ENCODE measurements at regions not wholly inside any gene's neighbourhood (a gene's known extent, or its start where the extent isn't known, plus 50 kb on each side); places are given as distances from the start of the nearest gene placed in this dataset.
A peak's percentile ranks its signal among the peaks of the same experiment; 100 is the strongest.

DNA sequence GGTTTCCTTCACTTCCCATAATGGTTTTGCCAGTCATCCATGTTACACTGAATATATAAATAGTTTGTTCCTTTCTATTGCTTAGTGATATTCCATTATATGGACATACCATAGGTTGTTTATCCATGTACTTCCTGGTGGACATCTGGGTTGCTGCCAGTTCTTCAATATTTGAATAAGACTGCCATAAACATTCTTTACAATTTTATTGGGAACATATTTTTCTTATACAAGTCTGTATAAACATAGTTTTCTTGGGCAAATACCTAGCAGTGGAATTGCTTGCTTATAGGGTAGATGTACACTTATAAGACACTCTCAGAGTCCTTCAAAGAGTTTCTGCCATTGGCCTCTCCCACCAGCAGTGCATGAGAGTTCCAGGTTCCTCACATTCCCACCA, 231.4 kb downstream of the OPA1 start:
- Histone ChIP-seq H3K27me3 (ENCODE audit: control insufficient read depth, insufficient read depth, low read length) (no peaks in the 10 kb centered on the region), H3K9me3 (ENCODE audit: control insufficient read depth, low read length) (no peaks in the 10 kb centered on the region), H3K9ac (ENCODE audit: low read length) (no peak overlapping the region), H3K4me3 (ENCODE audit: low read length) (no peak overlapping the region), H3K36me3 (ENCODE audit: control insufficient read depth, insufficient read depth, low read length) (no peaks in the 10 kb centered on the region), H3K4me1 (ENCODE audit: control insufficient read depth, insufficient read depth, low read length) (peaks cover 30% of the 10 kb centered on the region)

DNA sequence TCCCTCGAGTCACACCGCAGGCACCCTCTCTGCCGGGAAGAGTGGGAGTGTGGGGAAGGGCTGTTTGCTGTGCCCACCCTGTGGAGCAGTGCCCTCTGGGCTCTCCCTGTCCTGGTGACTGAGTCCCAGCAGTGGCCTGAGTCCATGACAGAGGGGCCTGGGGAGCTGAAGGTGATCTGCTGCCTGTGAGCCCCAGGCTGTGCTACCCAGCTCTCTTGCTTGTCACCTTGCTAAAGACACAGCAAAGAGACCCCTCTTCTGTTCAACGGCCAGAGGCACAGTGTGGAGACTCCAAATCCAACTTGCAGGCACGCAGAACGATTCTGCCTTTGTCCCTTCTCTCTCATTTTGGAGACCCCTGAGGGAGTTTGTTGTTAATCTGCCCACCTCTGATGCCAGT, 232.6 kb downstream of the OPA1 start:
- peaks cover 42% of the 10 kb centered on the region for H3K4me1 ChIP-seq (ENCODE audit: control insufficient read depth, insufficient read depth, low read length)
- H3K9me3 ChIP-seq (ENCODE audit: control insufficient read depth, low read length) = no peaks in the 10 kb centered on the region
- no peaks in the 10 kb centered on the region for H3K27me3 ChIP-seq (ENCODE audit: control insufficient read depth, insufficient read depth, low read length)
- H3K4me3 ChIP-seq (ENCODE audit: low read length) = no peak overlapping the region
- H3K9ac ChIP-seq (ENCODE audit: low read length) = no peak overlapping the region
- H3K36me3 ChIP-seq (ENCODE audit: control insufficient read depth, insufficient read depth, low read length) = no peaks in the 10 kb centered on the region

DNA sequence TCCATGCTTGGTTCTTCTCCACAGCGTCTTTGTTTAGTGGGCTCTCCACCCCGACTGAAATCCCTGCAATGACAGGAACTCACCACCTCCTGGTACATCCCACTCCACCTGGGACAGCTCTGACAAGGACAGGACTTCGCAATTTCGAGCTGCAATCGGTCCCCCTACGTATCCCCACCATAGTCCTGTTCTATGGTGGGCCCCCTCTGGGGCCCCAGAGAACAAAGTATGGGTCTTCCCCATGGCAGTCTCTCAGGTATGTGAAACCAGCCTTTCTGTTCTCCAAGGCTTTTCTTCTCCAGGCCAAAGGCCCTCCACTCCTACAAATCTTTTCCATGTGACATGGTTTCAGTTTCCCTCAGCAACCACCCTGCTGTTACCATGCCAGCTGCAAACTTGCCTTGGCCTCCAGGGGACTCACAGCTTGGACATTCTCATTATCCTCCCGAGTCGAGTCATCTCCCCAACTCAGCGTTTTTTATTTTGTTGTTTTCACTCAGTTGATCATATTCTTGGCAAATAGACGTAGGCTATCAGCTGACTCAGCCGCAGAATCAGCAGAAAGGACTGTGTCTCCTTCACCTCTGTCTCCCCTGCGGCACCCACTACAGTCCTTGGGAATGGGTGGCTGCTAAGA, 233.3 kb downstream of the OPA1 start:
- no peak overlapping the region for H3K4me3 ChIP-seq (ENCODE audit: low read length)
- H3K4me1 ChIP-seq (ENCODE audit: control insufficient read depth, insufficient read depth, low read length) = peaks cover 43% of the 10 kb centered on the region
- H3K27me3 ChIP-seq (ENCODE audit: control insufficient read depth, insufficient read depth, low read length) = no peaks in the 10 kb centered on the region
- H3K36me3 ChIP-seq (ENCODE audit: control insufficient read depth, insufficient read depth, low read length) = no peaks in the 10 kb centered on the region
- H3K9ac ChIP-seq (ENCODE audit: low read length) = peak overlapping the region; percentile 11
- no peaks in the 10 kb centered on the region for H3K9me3 ChIP-seq (ENCODE audit: control insufficient read depth, low read length)

DNA sequence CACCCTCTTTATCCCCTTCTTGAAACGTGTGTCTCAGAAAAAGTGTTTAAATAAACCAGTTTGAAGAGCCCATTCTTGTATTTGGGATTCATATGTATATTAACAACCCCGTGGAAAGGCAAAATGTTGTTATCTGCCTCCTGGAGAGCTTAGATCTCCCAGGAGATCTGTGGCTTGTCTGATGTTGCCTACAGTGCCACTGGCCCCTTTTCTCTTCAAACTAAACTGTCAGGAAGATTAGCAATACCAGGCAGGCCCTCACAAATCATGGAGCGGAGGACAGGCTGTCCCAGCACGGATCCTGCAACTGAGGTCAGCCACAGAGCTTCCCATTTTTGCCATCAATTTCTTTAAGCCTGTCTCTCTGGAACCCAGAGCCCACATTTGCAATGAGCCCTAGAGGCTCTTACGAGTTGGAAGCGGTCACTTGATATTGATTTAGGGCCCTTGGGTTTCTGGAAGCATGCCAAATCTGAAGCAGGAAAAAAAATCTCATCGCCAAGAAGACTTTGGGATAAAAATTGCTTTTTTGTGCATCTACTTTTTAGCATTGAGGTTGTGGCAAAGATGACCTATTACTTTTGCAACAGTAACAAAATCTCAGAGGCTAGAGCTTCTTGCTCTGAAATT, 234.1 kb downstream of the OPA1 start:
- H3K27me3 ChIP-seq (ENCODE audit: control insufficient read depth, insufficient read depth, low read length) = no peaks in the 10 kb centered on the region
- no peaks in the 10 kb centered on the region for H3K9me3 ChIP-seq (ENCODE audit: control insufficient read depth, low read length)
- no peak overlapping the region for H3K9ac ChIP-seq (ENCODE audit: low read length)
- no peak overlapping the region for H3K4me3 ChIP-seq (ENCODE audit: low read length)
- peaks cover 51% of the 10 kb centered on the region for H3K4me1 ChIP-seq (ENCODE audit: control insufficient read depth, insufficient read depth, low read length)
- no peaks in the 10 kb centered on the region for H3K36me3 ChIP-seq (ENCODE audit: control insufficient read depth, insufficient read depth, low read length)

DNA sequence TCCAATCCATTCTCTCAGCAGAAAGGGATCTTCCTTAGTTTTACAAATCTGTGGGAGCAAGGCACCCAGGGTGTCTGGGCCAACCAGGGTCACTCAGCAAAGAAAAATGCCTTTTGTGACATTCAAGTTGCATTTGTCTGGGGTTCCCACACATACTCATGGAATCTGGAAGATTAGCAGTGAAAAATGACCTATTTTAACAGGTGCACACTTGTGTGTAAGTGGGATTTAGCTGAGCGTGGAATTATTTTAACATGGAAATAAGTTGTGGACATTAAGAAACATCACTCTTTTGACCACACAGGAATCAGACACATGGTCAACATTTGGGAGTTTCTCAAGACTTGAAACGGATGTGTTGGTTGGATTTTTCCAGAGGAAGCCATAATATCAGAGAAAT, 234.9 kb downstream of the OPA1 start:
- Histone ChIP-seq H3K27me3 (ENCODE audit: control insufficient read depth, insufficient read depth, low read length) (no peaks in the 10 kb centered on the region), H3K4me1 (ENCODE audit: control insufficient read depth, insufficient read depth, low read length) (peaks cover 58% of the 10 kb centered on the region), H3K9me3 (ENCODE audit: control insufficient read depth, low read length) (no peaks in the 10 kb centered on the region), H3K36me3 (ENCODE audit: control insufficient read depth, insufficient read depth, low read length) (no peaks in the 10 kb centered on the region), H3K4me3 (ENCODE audit: low read length) (no peak overlapping the region), H3K9ac (ENCODE audit: low read length) (no peak overlapping the region)

DNA sequence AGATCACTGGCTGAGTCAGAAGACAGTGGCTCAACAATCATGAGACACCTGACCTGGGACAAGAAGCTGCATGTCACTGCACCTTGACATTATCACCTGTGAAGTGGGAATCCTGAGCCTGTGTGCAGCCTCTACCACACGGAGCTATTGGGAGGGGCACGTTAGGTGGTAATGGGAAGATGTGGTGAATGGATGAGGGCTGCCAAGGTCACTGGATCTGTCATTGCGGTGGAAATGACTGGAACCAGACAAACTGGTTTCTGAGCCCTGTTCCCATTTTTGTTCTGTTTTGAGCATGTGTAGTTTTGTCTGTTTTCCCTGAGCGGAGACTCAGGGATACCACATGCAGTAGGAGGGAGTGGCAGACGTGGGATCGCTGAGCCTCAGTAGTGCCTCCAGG, 235.5 kb downstream of the OPA1 start:
- H3K36me3 ChIP-seq (ENCODE audit: control insufficient read depth, insufficient read depth, low read length) = no peaks in the 10 kb centered on the region
- no peak overlapping the region for H3K9ac ChIP-seq (ENCODE audit: low read length)
- no peak overlapping the region for H3K4me3 ChIP-seq (ENCODE audit: low read length)
- no peaks in the 10 kb centered on the region for H3K9me3 ChIP-seq (ENCODE audit: control insufficient read depth, low read length)
- H3K4me1 ChIP-seq (ENCODE audit: control insufficient read depth, insufficient read depth, low read length) = peaks cover 59% of the 10 kb centered on the region
- no peaks in the 10 kb centered on the region for H3K27me3 ChIP-seq (ENCODE audit: control insufficient read depth, insufficient read depth, low read length)

DNA sequence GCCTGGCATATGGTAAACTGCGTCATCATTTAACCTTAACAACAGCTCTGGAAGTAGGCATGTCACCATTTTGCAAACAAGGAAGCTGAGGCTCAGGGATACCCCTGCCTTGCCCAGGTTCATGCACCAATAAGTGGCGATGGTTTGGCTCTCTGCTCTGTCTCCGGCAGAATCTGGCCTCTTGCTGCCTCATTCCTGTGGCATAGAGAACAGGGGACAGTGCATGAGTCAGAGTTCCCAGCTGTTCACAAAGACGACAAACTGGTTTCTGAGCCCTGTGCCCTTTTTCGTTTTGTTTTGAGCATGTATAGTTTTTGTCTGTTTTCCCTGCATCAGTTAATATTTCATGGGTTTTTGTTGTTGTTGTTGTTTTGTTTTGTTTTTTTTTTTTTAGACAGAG, 236.8 kb downstream of the OPA1 start:
- H3K4me3 ChIP-seq (ENCODE audit: low read length) = no peak overlapping the region
- H3K36me3 ChIP-seq (ENCODE audit: control insufficient read depth, insufficient read depth, low read length) = no peaks in the 10 kb centered on the region
- H3K27me3 ChIP-seq (ENCODE audit: control insufficient read depth, insufficient read depth, low read length) = no peaks in the 10 kb centered on the region
- no peak overlapping the region for H3K9ac ChIP-seq (ENCODE audit: low read length)
- no peaks in the 10 kb centered on the region for H3K9me3 ChIP-seq (ENCODE audit: control insufficient read depth, low read length)
- peaks cover 64% of the 10 kb centered on the region for H3K4me1 ChIP-seq (ENCODE audit: control insufficient read depth, insufficient read depth, low read length)

DNA sequence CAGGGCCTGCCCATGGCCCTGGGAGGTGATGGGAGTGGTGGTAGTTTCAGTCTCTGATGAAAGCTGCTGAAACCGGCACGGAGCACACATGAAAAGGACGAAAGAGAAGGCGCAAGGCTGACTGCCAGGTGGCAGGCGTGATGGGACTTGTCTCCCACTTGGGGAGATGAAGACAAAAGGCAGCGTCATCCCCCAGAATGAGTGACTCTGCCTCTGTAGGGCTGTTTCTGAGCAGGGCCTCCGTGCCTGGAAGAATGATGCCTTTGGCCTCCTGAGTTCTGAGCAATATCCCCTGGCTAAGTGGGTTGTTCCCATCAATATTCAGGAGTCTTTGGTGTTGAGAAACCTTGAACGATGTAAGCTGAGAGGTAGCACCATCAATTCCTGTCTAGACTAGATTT, 237.8 kb downstream of the OPA1 start:
- no peak overlapping the region for H3K4me3 ChIP-seq (ENCODE audit: low read length)
- no peaks in the 10 kb centered on the region for H3K27me3 ChIP-seq (ENCODE audit: control insufficient read depth, insufficient read depth, low read length)
- no peak overlapping the region for H3K9ac ChIP-seq (ENCODE audit: low read length)
- no peaks in the 10 kb centered on the region for H3K9me3 ChIP-seq (ENCODE audit: control insufficient read depth, low read length)
- H3K4me1 ChIP-seq (ENCODE audit: control insufficient read depth, insufficient read depth, low read length) = peaks cover 56% of the 10 kb centered on the region
- no peaks in the 10 kb centered on the region for H3K36me3 ChIP-seq (ENCODE audit: control insufficient read depth, insufficient read depth, low read length)

DNA sequence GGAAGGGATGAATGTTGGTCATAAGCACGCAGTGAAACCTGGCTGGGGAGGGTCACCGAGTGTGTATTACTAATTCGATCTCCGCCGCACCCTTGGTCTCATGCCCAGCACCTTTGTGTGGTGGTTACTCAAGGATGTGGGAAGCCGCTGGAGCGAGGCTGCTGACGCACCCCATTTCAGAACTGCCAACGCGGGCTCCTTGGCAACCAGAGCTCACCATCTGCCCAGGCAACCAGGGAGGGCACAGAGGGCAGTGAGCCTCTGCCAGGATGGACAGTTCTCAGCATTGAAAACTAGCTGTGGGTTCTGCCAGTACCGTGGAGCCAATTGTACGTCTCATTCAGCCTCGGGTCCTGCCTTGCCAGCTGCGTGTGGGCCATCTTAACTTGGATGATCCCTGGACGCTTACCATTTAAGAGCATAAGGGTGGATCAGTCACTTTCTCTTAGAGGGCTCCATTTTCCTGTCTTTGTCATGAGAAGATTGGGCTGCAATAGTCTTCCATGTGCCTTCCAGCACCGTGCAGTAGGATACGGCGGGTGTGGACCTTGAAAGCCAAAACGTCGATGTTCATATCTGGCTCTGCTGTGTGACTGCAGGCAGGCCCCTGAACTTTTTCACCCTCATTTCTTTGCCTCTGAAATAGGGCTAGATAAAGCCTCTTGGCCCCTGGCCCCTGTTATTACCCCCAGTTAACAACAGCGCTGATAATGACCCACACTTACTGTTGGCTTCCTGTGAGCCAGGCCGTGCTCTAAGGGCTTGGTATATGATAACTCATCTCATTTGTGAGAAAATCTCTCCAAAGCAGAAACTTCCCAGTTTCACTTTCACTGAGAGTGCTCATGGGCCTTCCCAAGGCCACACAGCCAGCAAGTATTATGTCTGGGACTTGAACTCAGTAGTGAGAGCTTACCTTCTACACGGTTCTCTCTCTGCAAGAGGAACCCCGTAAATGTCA, 238.8 kb downstream of the OPA1 start:
- H3K4me1 ChIP-seq (ENCODE audit: control insufficient read depth, insufficient read depth, low read length) = peaks cover 52% of the 10 kb centered on the region
- H3K4me3 ChIP-seq (ENCODE audit: low read length) = no peak overlapping the region
- H3K9ac ChIP-seq (ENCODE audit: low read length) = no peak overlapping the region
- H3K9me3 ChIP-seq (ENCODE audit: control insufficient read depth, low read length) = no peaks in the 10 kb centered on the region
- no peaks in the 10 kb centered on the region for H3K36me3 ChIP-seq (ENCODE audit: control insufficient read depth, insufficient read depth, low read length)
- H3K27me3 ChIP-seq (ENCODE audit: control insufficient read depth, insufficient read depth, low read length) = no peaks in the 10 kb centered on the region

DNA sequence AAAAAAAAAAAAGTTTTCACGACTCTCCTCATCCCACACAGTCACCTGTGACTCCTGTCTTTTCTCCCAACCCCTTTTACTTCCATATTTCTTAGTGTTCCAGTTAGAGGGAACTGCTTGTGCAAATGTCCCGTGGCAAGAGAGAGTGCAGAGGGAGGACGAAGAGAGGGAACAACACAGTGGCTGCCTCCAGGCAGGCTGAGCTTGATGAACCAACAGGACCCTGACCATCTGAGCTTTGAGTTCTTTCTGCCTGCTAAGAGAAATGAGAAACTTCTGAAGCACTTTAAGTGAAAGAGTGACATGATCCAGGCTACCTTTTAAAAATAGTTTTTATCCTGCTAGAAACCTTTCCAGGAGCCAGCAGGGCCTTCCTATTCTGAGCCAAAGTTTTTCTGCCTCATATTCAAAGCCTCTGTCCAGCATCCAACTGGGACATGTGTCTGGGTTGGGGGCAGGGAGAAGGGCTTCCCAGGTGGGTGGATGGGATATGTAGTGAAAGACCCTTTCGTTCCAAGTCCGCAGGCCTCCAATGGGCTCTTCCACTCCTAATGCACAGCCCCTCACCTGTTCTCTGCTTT, 239.9 kb downstream of the OPA1 start:
- Histone ChIP-seq H3K36me3 (ENCODE audit: control insufficient read depth, insufficient read depth, low read length) (no peaks in the 10 kb centered on the region), H3K27me3 (ENCODE audit: control insufficient read depth, insufficient read depth, low read length) (peaks cover 4% of the 10 kb centered on the region), H3K9ac (ENCODE audit: low read length) (no peak overlapping the region), H3K9me3 (ENCODE audit: control insufficient read depth, low read length) (no peaks in the 10 kb centered on the region), H3K4me1 (ENCODE audit: control insufficient read depth, insufficient read depth, low read length) (peaks cover 62% of the 10 kb centered on the region), H3K4me3 (ENCODE audit: low read length) (no peak overlapping the region)

DNA sequence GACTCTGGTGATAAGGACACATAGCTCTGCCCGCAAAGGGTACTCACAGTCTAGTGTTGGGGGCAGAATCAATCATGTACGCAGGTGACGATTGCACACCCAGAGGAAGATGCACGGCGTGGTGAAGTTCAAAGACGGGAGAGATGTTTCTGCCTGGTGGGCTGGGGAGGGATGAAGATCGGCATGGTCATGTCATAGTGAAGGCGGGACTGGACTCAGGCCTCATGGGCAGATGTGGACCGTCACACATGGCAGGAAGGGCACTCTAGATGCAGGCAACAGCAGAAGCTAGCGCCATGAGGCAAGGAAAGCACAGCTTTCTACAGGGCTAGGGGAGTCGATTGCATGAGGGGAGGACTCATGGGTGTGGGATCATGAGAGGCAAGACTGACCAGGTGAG, 240.6 kb downstream of the OPA1 start:
- Histone ChIP-seq H3K36me3 (ENCODE audit: control insufficient read depth, insufficient read depth, low read length) (no peaks in the 10 kb centered on the region), H3K4me1 (ENCODE audit: control insufficient read depth, insufficient read depth, low read length) (peaks cover 57% of the 10 kb centered on the region), H3K9ac (ENCODE audit: low read length) (no peak overlapping the region), H3K9me3 (ENCODE audit: control insufficient read depth, low read length) (no peaks in the 10 kb centered on the region), H3K4me3 (ENCODE audit: low read length) (no peak overlapping the region), H3K27me3 (ENCODE audit: control insufficient read depth, insufficient read depth, low read length) (peaks cover 4% of the 10 kb centered on the region)

DNA sequence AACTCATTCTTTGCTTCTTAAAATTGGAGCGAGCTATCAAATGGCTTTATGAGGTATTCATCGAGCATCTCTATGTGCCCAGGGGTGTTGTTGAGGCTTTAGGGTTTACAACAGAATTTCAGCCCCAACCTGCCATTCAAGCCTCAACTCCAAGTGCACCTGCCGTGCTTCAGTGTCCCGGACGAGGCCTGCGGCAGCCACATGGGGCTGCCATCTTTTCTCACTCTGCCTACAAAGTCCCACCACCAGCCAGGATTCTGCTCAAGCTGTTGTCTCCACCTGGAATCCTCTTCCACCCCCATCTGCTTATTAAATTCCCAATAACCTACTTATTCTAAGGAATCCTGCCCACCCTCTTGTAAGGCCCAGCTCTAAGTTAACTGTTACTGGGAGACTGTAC, 242.4 kb downstream of the OPA1 start:
- H3K36me3 ChIP-seq (ENCODE audit: control insufficient read depth, insufficient read depth, low read length) = no peaks in the 10 kb centered on the region
- H3K4me3 ChIP-seq (ENCODE audit: low read length) = no peak overlapping the region
- H3K27me3 ChIP-seq (ENCODE audit: control insufficient read depth, insufficient read depth, low read length) = peaks cover 4% of the 10 kb centered on the region
- H3K9ac ChIP-seq (ENCODE audit: low read length) = no peak overlapping the region
- H3K9me3 ChIP-seq (ENCODE audit: control insufficient read depth, low read length) = no peaks in the 10 kb centered on the region
- peaks cover 48% of the 10 kb centered on the region for H3K4me1 ChIP-seq (ENCODE audit: control insufficient read depth, insufficient read depth, low read length)
